GM12892 (cell line): ENCODE measurements at regions not wholly inside any gene's neighbourhood (a gene's known extent, or its start where the extent isn't known, plus 50 kb on each side); places are given as distances from the start of the nearest gene placed in this dataset.

Source experiments
- POLR2A ChIP-seq: IDR thresholded peaks from 2 replicates; pipeline ENCODE4 v1.6.1; 2011; ENCODE audit warnings: low read depth, low read length, control low read depth
- TAF1 ChIP-seq: IDR thresholded peaks from 2 replicates; pipeline ENCODE4 v1.6.1; 2011; ENCODE audit warnings: low read depth, mild to moderate bottlenecking, control low read depth, low read length, borderline replicate concordance

DNA sequence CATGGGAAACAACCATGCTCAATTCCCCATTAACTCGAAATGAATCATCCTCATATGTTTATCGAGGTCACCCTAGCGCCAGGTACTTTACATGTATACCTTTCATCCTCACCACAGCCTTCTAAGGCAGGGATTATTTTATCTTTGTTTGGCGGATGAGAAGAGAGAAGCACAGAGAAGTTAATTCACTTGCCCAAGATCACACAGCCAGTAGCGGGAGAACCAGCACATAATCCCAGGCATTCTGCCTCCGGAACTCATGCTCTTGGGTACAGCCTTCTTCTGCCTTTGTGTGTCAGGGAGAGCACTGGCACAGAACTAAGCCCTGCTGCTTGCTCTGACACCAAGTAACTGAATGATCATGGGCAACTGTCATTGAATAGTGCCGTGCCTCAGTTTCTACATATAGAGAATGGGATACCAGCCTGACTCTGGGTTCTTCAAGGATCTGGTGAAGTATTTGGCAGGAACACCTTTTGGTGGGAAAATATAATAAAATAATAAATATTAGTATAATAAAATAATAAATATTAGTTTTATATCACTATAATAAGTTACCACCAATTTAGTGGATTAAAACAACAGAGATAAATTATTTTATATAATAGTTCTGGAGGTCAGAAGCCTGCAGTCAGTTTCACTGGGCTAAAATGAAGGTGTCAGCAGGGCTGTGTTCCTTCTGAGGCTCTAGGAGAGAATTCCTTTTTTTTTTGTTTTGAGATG is 220.9 kb downstream of the AACS start:
- TF ChIP-seq POLR2A (no peak), TAF1 (no peak)
